HPDE6-E6E7 (cell line): ENCODE measurements at regions not wholly inside any gene's neighbourhood (a gene's known extent, or its start where the extent isn't known, plus 50 kb on each side); places are given as distances from the start of the nearest gene placed in this dataset.
A peak's percentile ranks its signal among the peaks of the same experiment; 100 is the strongest.

ENCODE experiments used
- DNase-seq: peaks from one replicate; pipeline ENCODE4 v3.0.0; 2011; ENCODE audit warnings: missing footprints; ENCODE audit errors: extremely low spot score

- no peak for DNase-seq
These were observed 171.7 kb upstream of the CELF2 start for GRCh38 chr10:10845826-10846503.

GRCh38 chr10:10846504-10846900 is 171.2 kb upstream of the CELF2 start:
- no peak for DNase-seq

- no peak for DNase-seq
These were observed 170.3 kb upstream of the CELF2 start for GRCh38 chr10:10847387-10847786.

GRCh38 chr10:10848488-10849111 is 169.1 kb upstream of the CELF2 start:
- no peak for DNase-seq

- DNase-seq, result no peak
These were observed 168.4 kb upstream of the CELF2 start for GRCh38 chr10:10849306-10849705.

- DNase-seq, result no peak
These were observed 167.5 kb upstream of the CELF2 start for GRCh38 chr10:10850214-10850613.

- DNase-seq, result no peak
These were observed 165.2 kb upstream of the CELF2 start for GRCh38 chr10:10852464-10852863.

- no peak for DNase-seq
These were observed 163.7 kb upstream of the CELF2 start for GRCh38 chr10:10853954-10854353.

- no peak for DNase-seq
These were observed 162.9 kb upstream of the CELF2 start for GRCh38 chr10:10854725-10855124.

GRCh38 chr10:10855151-10855581 is 162.5 kb upstream of the CELF2 start:
- no peak for DNase-seq

- no peak for DNase-seq
These were observed 157.2 kb upstream of the CELF2 start for GRCh38 chr10:10860455-10860976.

GRCh38 chr10:10865303-10865702 is 152.4 kb upstream of the CELF2 start:
- DNase-seq, result no peak

GRCh38 chr10:10865913-10866312 is 151.8 kb upstream of the CELF2 start:
- DNase-seq, result peak; percentile 5

GRCh38 chr10:10869592-10869991 is 148.1 kb upstream of the CELF2 start:
- DNase-seq, result peak; percentile 6

GRCh38 chr10:10870523-10871241 is 147.0 kb upstream of the CELF2 start:
- no peak for DNase-seq

- DNase-seq, result no peak
These were observed 146.3 kb upstream of the CELF2 start for GRCh38 chr10:10871352-10871751.

- DNase-seq, result no peak
These were observed 145.5 kb upstream of the CELF2 start for GRCh38 chr10:10872035-10872673.

GRCh38 chr10:10872764-10873163 is 144.9 kb upstream of the CELF2 start:
- no peak for DNase-seq

- DNase-seq, result no peak
These were observed 144.4 kb upstream of the CELF2 start for GRCh38 chr10:10873289-10873688.

GRCh38 chr10:10873915-10874314 is 143.8 kb upstream of the CELF2 start:
- no peak for DNase-seq

- DNase-seq, result no peak
These were observed 138.7 kb upstream of the CELF2 start for GRCh38 chr10:10878963-10879362.

- no peak for DNase-seq
These were observed 136.4 kb upstream of the CELF2 start for GRCh38 chr10:10881117-10881813.
